K562 (cell line): ENCODE measurements at regions not wholly inside any gene's neighbourhood (a gene's known extent, or its start where the extent isn't known, plus 50 kb on each side); places are given as distances from the start of the nearest gene placed in this dataset.
A peak's percentile ranks its signal among the peaks of the same experiment; 100 is the strongest.

Experiments used
- ARNT ChIP-seq, 2 experiments: fragments of 450-650 bp; IDR thresholded peaks; 2 replicates each; pipeline ENCODE4 v1.6.1; 2016; ENCODE audit warnings: mild to moderate bottlenecking in 1 of 2
- CREB5 ChIP-seq: fragments of 250-450 bp; sonication (Bioruptor Pico); IDR thresholded peaks from 2 replicates; pipeline ENCODE4 v1.5.0; 2020; ENCODE audit warnings: mild to moderate bottlenecking
- HCFC1 ChIP-seq: IDR thresholded peaks from 2 replicates; pipeline ENCODE4 v1.6.1; 2012; ENCODE audit warnings: low read depth, low read length, improper control_type of control experiment
- JUN ChIP-seq, 2 experiments: sonication (generic) in 1 of 2; formaldehyde crosslinking in 1 of 2; IDR thresholded peaks; 2 replicates each; pipeline versions ENCODE4 v1.6.1 to v1.8.0; 2012 to 2022; ENCODE audit warnings: borderline replicate concordance in 2 of 2, mild to moderate bottlenecking in 2 of 2, improper control_type of control experiment in 1 of 2, low read depth in 1 of 2, low read length in 1 of 2, missing genetic modification reagents in 1 of 2
- KAT2B ChIP-seq: IDR thresholded peaks from one replicate; pipeline ENCODE4 v1.6.1; 2012; ENCODE audit warnings: low read depth, mild to moderate bottlenecking, control low read depth, inconsistent platforms, low read length, moderate library complexity
- KDM1A ChIP-seq, 2 experiments: fragments of 450-650 bp; IDR thresholded peaks; 2 replicates each; pipeline ENCODE4 v1.6.1; 2016; ENCODE audit warnings: mild to moderate bottlenecking in 2 of 2
- MCM7 ChIP-seq, 2 experiments: fragments of 450-650 bp; IDR thresholded peaks; 2 replicates each; pipeline ENCODE4 v1.6.1; 2016 to 2018
- NR2C1 ChIP-seq, 2 experiments: fragments of 450-650 bp; IDR thresholded peaks; 2 replicates each; pipeline ENCODE4 v1.6.1; 2017; ENCODE audit warnings: mild to moderate bottlenecking in 2 of 2, antibody characterized with exemption in 1 of 2, inconsistent platforms in 1 of 2, missing compliant biosample characterization in 1 of 2, missing genetic modification characterization in 1 of 2
- PCBP2 ChIP-seq: fragments of 200-400 bp; formaldehyde crosslinking; IDR thresholded peaks from 2 replicates; pipeline ENCODE4 v1.6.1; 2018; ENCODE audit warnings: low read length, low read depth, mild to moderate bottlenecking, moderate library complexity; ENCODE audit not compliant: poor library complexity, severe bottlenecking
- RCOR1 ChIP-seq, 2 experiments: IDR thresholded peaks; 2 replicates each; pipeline ENCODE4 v1.6.1; 2012; ENCODE audit warnings: low read depth in 2 of 2, low read length in 2 of 2, borderline replicate concordance in 1 of 2, improper control_type of control experiment in 1 of 2
- SAFB2 ChIP-seq: fragments of 200-400 bp; formaldehyde crosslinking; IDR thresholded peaks from 2 replicates; pipeline ENCODE4 v1.6.1; 2018; ENCODE audit warnings: borderline replicate concordance, low read length, low read depth, moderate library complexity; ENCODE audit not compliant: severe bottlenecking
- SIRT6 ChIP-seq: IDR thresholded peaks from one replicate; pipeline ENCODE4 v1.6.1; 2012; ENCODE audit warnings: low read depth, mild to moderate bottlenecking, control low read depth, inconsistent platforms, low read length, moderate library complexity
- TARDBP ChIP-seq: fragments of 450-650 bp; IDR thresholded peaks from 2 replicates; pipeline ENCODE4 v1.6.1; 2016
- YY1 ChIP-seq, 3 experiments: IDR thresholded peaks; 2 replicates each; pipeline ENCODE4 v1.6.1; 2011; ENCODE audit warnings: low read length in 2 of 3, mild to moderate bottlenecking in 2 of 3, moderate library complexity in 2 of 3, borderline replicate concordance in 1 of 3, control low read depth in 1 of 3, low read depth in 1 of 3; ENCODE audit not compliant: insufficient read depth in 3 of 3, insufficient replicate concordance in 2 of 3, control insufficient read depth in 1 of 3, insufficient read length in 1 of 3; ENCODE audit errors: extremely low read depth in 1 of 3
- ZNF174 ChIP-seq: fragments of 250-450 bp; sonication (Bioruptor Pico); IDR thresholded peaks from 2 replicates; pipeline ENCODE4 v1.4.0; 2020; ENCODE audit warnings: mild to moderate bottlenecking
- ZNF23 ChIP-seq: fragments of 250-450 bp; sonication (Bioruptor Pico); IDR thresholded peaks from 2 replicates; pipeline ENCODE4 v1.4.0; 2020; ENCODE audit warnings: mild to moderate bottlenecking
- ZNF263 ChIP-seq: sonication (generic); formaldehyde crosslinking; IDR thresholded peaks from 2 replicates; pipeline ENCODE4 v1.8.0; 2022; ENCODE audit warnings: mild to moderate bottlenecking, missing genetic modification reagents, borderline replicate concordance
- ZNF395 ChIP-seq: fragments of 200-800 bp; sonication (Bioruptor generic); IDR thresholded peaks from 2 replicates; pipeline ENCODE4 v1.6.1; 2017; ENCODE audit warnings: missing genetic modification characterization, missing compliant biosample characterization
- TF ChIP-seq, protein P1 (sequence below): fragments of 450-650 bp; formaldehyde crosslinking; IDR thresholded peaks from 2 replicates; pipeline ENCODE4 v1.4.0; 2020; ENCODE audit warnings: mild to moderate bottlenecking, moderate library complexity

DNA sequence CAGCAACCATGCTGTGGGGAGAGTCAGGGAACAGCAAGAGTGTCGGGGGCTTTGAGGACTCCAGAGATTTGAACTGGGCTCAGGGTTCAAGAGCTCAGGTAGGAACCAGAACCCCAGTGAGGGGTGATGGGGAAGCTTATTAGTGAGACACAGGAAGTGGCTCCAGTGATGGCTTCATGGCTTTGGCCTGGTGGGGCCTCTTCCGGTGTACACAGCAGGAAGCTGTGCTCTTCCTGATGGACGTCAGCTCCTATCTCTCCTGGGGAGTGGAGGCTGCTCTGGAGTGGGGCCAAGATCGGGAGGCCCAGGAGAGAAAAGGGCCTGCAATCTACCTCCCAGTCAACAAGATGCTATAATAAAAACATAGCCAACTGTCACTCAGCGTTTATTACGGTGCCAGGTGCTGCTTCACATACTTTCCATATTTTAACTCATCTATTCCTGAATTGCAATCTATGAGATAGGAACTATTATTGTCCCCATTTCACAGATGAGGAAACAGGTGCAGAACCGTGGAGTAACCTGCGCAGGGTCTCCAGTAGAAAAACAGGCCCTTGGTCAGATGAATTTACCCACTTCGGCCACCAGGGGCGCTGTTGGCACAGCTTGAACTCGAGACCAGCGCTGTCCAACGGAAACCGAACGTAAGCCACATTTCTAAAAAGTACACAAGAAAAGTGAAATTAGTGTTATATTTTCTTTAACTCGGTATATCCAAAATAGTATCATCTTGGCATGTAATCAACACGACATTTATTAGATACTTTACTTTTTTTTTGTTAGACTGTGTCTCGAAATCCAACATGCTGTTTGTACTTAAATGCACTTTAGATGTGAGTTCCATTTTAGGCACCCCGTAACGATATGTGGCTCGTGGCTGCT lies 63.6 kb upstream of the DLK1 start (continued):
- TF ChIP-seq CREB5 (CRISPR knock-in tag) (no peak), SAFB2 (no peak), HCFC1 (peak; percentile 54), PCBP2 (no peak), ZNF395 (CRISPR knock-in tag) (no peak), TARDBP (no peak), YY1 (IDR thresholded peaks at IDR 0.05; ENCODE audit: borderline replicate concordance in 1 of 3, control insufficient read depth in 1 of 3, extremely low read depth in 1 of 3, insufficient read depth in 3 of 3, insufficient read length in 1 of 3, insufficient replicate concordance in 2 of 3, low read depth in 1 of 3, low read length in 2 of 3) (peak in 1 of 3 experiments; percentile 21), RCOR1 (IDR thresholded peaks at IDR 0.05; ENCODE audit: borderline replicate concordance in 1 of 2, low read depth in 2 of 2, low read length in 2 of 2) (no peak; a peak in 1 of 4 replicates), SIRT6 (no peak), NR2C1 (IDR thresholded peaks at IDR 0.05) (no peak), NR2C1 (tag; IDR thresholded peaks at IDR 0.05) (0 out of 2 replicates have a peak, but pooled peaks have one; percentile 17), MCM7 (IDR thresholded peaks at IDR 0.05) (no peak), ZNF23 (CRISPR knock-in tag) (no peak), ZNF174 (CRISPR knock-in tag) (no peak), ARNT (IDR thresholded peaks at IDR 0.05) (no peak), ZNF263 (CRISPR knock-in tag) (peak; percentile 25; the same call in 1 of the 2 replicates), JUN (IDR thresholded peaks at IDR 0.05; ENCODE audit: borderline replicate concordance, low read depth, low read length) (no peak), JUN (CRISPR knock-in tag; IDR thresholded peaks at IDR 0.05; ENCODE audit: borderline replicate concordance) (no peak), KAT2B (no peak), KDM1A (IDR thresholded peaks at IDR 0.05) (no peak)
- TF ChIP-seq, protein P1, sequence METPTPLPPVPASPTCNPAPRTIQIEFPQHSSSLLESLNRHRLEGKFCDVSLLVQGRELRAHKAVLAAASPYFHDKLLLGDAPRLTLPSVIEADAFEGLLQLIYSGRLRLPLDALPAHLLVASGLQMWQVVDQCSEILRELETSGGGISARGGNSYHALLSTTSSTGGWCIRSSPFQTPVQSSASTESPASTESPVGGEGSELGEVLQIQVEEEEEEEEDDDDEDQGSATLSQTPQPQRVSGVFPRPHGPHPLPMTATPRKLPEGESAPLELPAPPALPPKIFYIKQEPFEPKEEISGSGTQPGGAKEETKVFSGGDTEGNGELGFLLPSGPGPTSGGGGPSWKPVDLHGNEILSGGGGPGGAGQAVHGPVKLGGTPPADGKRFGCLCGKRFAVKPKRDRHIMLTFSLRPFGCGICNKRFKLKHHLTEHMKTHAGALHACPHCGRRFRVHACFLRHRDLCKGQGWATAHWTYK (CRISPR knock-in tag), result no peak
